ENCODE measurements at regions not wholly inside any gene's neighbourhood (a gene's known extent, or its start where the extent isn't known, plus 50 kb on each side); places are given as distances from the start of the nearest gene placed in this dataset.
"Not testable (repeated sequence)": the region's sequence is repeated elsewhere in the genome, so short reads cannot be mapped to it uniquely, and the experiment has no call there.

- TF ChIP-seq CTCF (IDR thresholded peaks at IDR 0.05; ENCODE audit: low read depth, low read length) = no peak
- DNase-seq (ENCODE audit: low read depth in 2 of 2) = no peak
- no peak overlapping the region for H3K4me3 ChIP-seq (replicated peaks in 1 of 2; ENCODE audit: low read depth in 2 of 2, low read length in 2 of 2)
Observed at GRCh38 chr7:126079581-126079980, 1150.0 kb upstream of the POT1 start.

GRCh38 chr7:126079151-126079550 is 1149.5 kb upstream of the POT1 start:
- no peak overlapping the region for H3K4me3 ChIP-seq (replicated peaks in 1 of 2; ENCODE audit: low read depth in 2 of 2, low read length in 2 of 2)
- TF ChIP-seq CTCF (IDR thresholded peaks at IDR 0.05; ENCODE audit: low read depth, low read length) = no peak
- no peak for DNase-seq (ENCODE audit: low read depth in 2 of 2)

GRCh38 chr7:126065766-126066165 is 1136.1 kb upstream of the POT1 start:
- TF ChIP-seq CTCF (IDR thresholded peaks at IDR 0.05; ENCODE audit: low read depth, low read length) = no peak
- no peak overlapping the region for H3K4me3 ChIP-seq (replicated peaks in 1 of 2; ENCODE audit: low read depth in 2 of 2, low read length in 2 of 2)
- no peak for DNase-seq (ENCODE audit: low read depth in 2 of 2)

- no peak overlapping the region for H3K4me3 ChIP-seq (replicated peaks in 1 of 2; ENCODE audit: low read depth in 2 of 2, low read length in 2 of 2)
- TF ChIP-seq CTCF (IDR thresholded peaks at IDR 0.05; ENCODE audit: low read depth, low read length) = no peak
- no peak for DNase-seq (ENCODE audit: low read depth in 2 of 2)
Observed at GRCh38 chr7:126057979-126058378, 1128.4 kb upstream of the POT1 start.

GRCh38 chr7:126056613-126057012 is 1127.0 kb upstream of the POT1 start:
- not testable (repeated sequence) for H3K4me3 ChIP-seq (replicated peaks in 1 of 2; ENCODE audit: low read depth in 2 of 2, low read length in 2 of 2); DNase-seq (ENCODE audit: low read depth in 2 of 2)

- TF ChIP-seq CTCF (IDR thresholded peaks at IDR 0.05; ENCODE audit: low read depth, low read length) = no peak
- no peak for DNase-seq (ENCODE audit: low read depth in 2 of 2)
- no peak overlapping the region for H3K4me3 ChIP-seq (replicated peaks in 1 of 2; ENCODE audit: low read depth in 2 of 2, low read length in 2 of 2)
Observed at GRCh38 chr7:126052229-126052628, 1122.6 kb upstream of the POT1 start.

GRCh38 chr7:126044662-126045061 is 1115.0 kb upstream of the POT1 start:
- no peak for DNase-seq (ENCODE audit: low read depth in 2 of 2)
- H3K4me3 ChIP-seq (replicated peaks in 1 of 2; ENCODE audit: low read depth in 2 of 2, low read length in 2 of 2) = no peak overlapping the region
- no peak for TF ChIP-seq CTCF (IDR thresholded peaks at IDR 0.05; ENCODE audit: low read depth, low read length)

Data from cardiac fibroblast (primary cell).